K562 (cell line): ENCODE measurements at regions not wholly inside any gene's neighbourhood (a gene's known extent, or its start where the extent isn't known, plus 50 kb on each side); places are given as distances from the start of the nearest gene placed in this dataset.

Experiments
- ATF1 ChIP-seq, 2 experiments: fragments of 450-650 bp in 1 of 2; IDR thresholded peaks; 2 replicates each; pipeline ENCODE4 v1.6.1; 2016; ENCODE audit warnings: missing compliant biosample characterization in 1 of 2, missing genetic modification characterization in 1 of 2
- BHLHE40 ChIP-seq: IDR thresholded peaks from 2 replicates; pipeline ENCODE4 v1.6.1; 2011; ENCODE audit warnings: low read length, improper control_type of control experiment
- CHD1 ChIP-seq: fragments of 200-600 bp; sonication (generic); IDR thresholded peaks from one replicate; pipeline ENCODE4 v1.6.1; 2012; ENCODE audit warnings: mild to moderate bottlenecking, moderate library complexity, low read length, inconsistent platforms
- CREB5 ChIP-seq: fragments of 250-450 bp; sonication (Bioruptor Pico); IDR thresholded peaks from 2 replicates; pipeline ENCODE4 v1.5.0; 2020; ENCODE audit warnings: mild to moderate bottlenecking
- DDX20 ChIP-seq: fragments of 450-650 bp; IDR thresholded peaks from 2 replicates; pipeline ENCODE4 v1.6.1; 2016; ENCODE audit warnings: missing genetic modification characterization, low read depth, mild to moderate bottlenecking, missing compliant biosample characterization, moderate library complexity
- DIDO1 ChIP-seq: fragments of 450-650 bp; IDR thresholded peaks from 2 replicates; pipeline ENCODE4 v1.6.1; 2016; ENCODE audit warnings: low read depth, missing biosample characterization, missing genetic modification characterization
- EGR1 ChIP-seq: fragments of 450-650 bp; conservative IDR thresholded peaks from 2 replicates; pipeline ENCODE4 v1.6.1; 2017; ENCODE audit warnings: mild to moderate bottlenecking
- ELF2 ChIP-seq: fragments of 250-450 bp; sonication (Bioruptor Pico); IDR thresholded peaks from 2 replicates; pipeline ENCODE4 v1.5.0; 2021; ENCODE audit warnings: mild to moderate bottlenecking
- FOSL1 ChIP-seq: fragments of 200-800 bp; sonication (Bioruptor generic); conservative IDR thresholded peaks from 2 replicates; pipeline ENCODE4 v1.6.1; 2016; ENCODE audit warnings: missing genetic modification characterization, missing compliant biosample characterization
- GATAD2A ChIP-seq: fragments of 450-650 bp; IDR thresholded peaks from 2 replicates; pipeline ENCODE4 v1.6.1; 2017
- HINFP ChIP-seq: fragments of 450-650 bp; conservative IDR thresholded peaks from 2 replicates; pipeline ENCODE4 v1.6.1; 2016; ENCODE audit warnings: missing genetic modification characterization, low read depth, mild to moderate bottlenecking, control low read depth, missing compliant biosample characterization
- JUND ChIP-seq, 2 experiments: IDR thresholded peaks; 2 replicates in 1 of 2; 3 replicates in 1 of 2; pipeline ENCODE4 v1.6.1; 2011; ENCODE audit warnings: borderline replicate concordance in 2 of 2, low read depth in 2 of 2, low read length in 2 of 2, improper control_type of control experiment in 1 of 2, missing biosample characterization in 1 of 2, missing genetic modification characterization in 1 of 2, missing genetic modification reagents in 1 of 2
- KLF6 ChIP-seq: fragments of 250-450 bp; sonication (Bioruptor Pico); IDR thresholded peaks from 2 replicates; pipeline ENCODE4 v1.4.0; 2020; ENCODE audit warnings: mild to moderate bottlenecking, moderate library complexity, borderline replicate concordance
- LCOR ChIP-seq: sonication (generic); formaldehyde crosslinking; IDR thresholded peaks from 2 replicates; pipeline ENCODE4 v1.8.0; 2022; ENCODE audit warnings: mild to moderate bottlenecking, missing genetic modification reagents
- MTA2 ChIP-seq: fragments of 450-650 bp; IDR thresholded peaks from 2 replicates; pipeline ENCODE4 v1.6.1; 2016; ENCODE audit warnings: low read depth
- NCOR1 ChIP-seq: fragments of 450-650 bp; IDR thresholded peaks from 2 replicates; pipeline ENCODE4 v1.6.1; 2016; ENCODE audit warnings: mild to moderate bottlenecking, moderate library complexity
- NEUROD1 ChIP-seq: fragments of 150-350 bp; IDR thresholded peaks from 2 replicates; pipeline ENCODE4 v1.6.1; 2014; ENCODE audit warnings: borderline replicate concordance, low read length, low read depth; ENCODE audit not compliant: partially characterized antibody
- TAF15 ChIP-seq: fragments of 200-400 bp; formaldehyde crosslinking; IDR thresholded peaks from 2 replicates; pipeline ENCODE4 v1.6.1; 2017; ENCODE audit warnings: mild to moderate bottlenecking, low read depth, low read length, moderate library complexity
- TFAP4 ChIP-seq: sonication (generic); formaldehyde crosslinking; IDR thresholded peaks from 2 replicates; pipeline ENCODE4 v1.8.0; 2022; ENCODE audit warnings: missing genetic modification reagents, mild to moderate bottlenecking, moderate library complexity, borderline replicate concordance
- ZBTB7A ChIP-seq: IDR thresholded peaks from 2 replicates; pipeline ENCODE4 v1.6.1; 2011; ENCODE audit warnings: low read depth, mild to moderate bottlenecking, low read length, moderate library complexity, borderline replicate concordance; ENCODE audit not compliant: control insufficient read depth
- ZNF263 ChIP-seq: sonication (generic); formaldehyde crosslinking; IDR thresholded peaks from 2 replicates; pipeline ENCODE4 v1.8.0; 2022; ENCODE audit warnings: mild to moderate bottlenecking, missing genetic modification reagents, borderline replicate concordance
- ZNF277 ChIP-seq: fragments of 250-450 bp; sonication (Bioruptor Pico); IDR thresholded peaks from 2 replicates; pipeline ENCODE4 v1.8.0; 2022; ENCODE audit warnings: inconsistent platforms, mild to moderate bottlenecking, moderate library complexity, borderline replicate concordance
- ZNF436 ChIP-seq: fragments of 250-450, 450-650 bp; sonication (Bioruptor Pico); formaldehyde crosslinking; IDR thresholded peaks from 2 replicates; pipeline ENCODE4 v1.7.0; 2020; ENCODE audit warnings: mild to moderate bottlenecking

- TF ChIP-seq CREB5 (no peak), ZNF436 (CRISPR knock-in tag) (no peak), KLF6 (CRISPR knock-in tag) (no peak), TAF15 (no peak), ZBTB7A (no peak), ZNF277 (no peak), CHD1 (no peak), ELF2 (CRISPR knock-in tag) (no peak), MTA2 (no peak; the same call in 1 of the 2 replicates), ZNF263 (CRISPR knock-in tag) (peak; percentile 26; the same call in 1 of the 2 replicates), FOSL1 (peak; percentile 95), NCOR1 (peak; percentile 78), DDX20 (tag) (no peak), HINFP (tag) (no peak), GATAD2A (no peak), JUND (IDR thresholded peaks at IDR 0.05; ENCODE audit: borderline replicate concordance, low read depth, low read length) (peak; percentile 87), JUND (tag; IDR thresholded peaks at IDR 0.05; ENCODE audit: borderline replicate concordance, low read depth, low read length) (peak; percentile 69; the same call in 1 of the 3 replicates), LCOR (no peak), DIDO1 (no peak), BHLHE40 (0 out of 2 replicates have a peak, but pooled peaks have one; percentile 19), EGR1 (peak; percentile 46), TFAP4 (CRISPR knock-in tag) (peak; percentile 17; the same call in 1 of the 2 replicates), ATF1 (CRISPR knock-in tag; IDR thresholded peaks at IDR 0.05) (no peak), ATF1 (tag; IDR thresholded peaks at IDR 0.05) (no peak), NEUROD1 (no peak)
These were observed 84.4 kb upstream of the HES1 start (continued) for GRCh38 chr3:194051366-194052149.
